Neutrophil (primary cell): ENCODE measurements at regions not wholly inside any gene's neighbourhood (a gene's known extent, or its start where the extent isn't known, plus 50 kb on each side); places are given as distances from the start of the nearest gene placed in this dataset.

ENCODE experiments used
- H3K27ac ChIP-seq: fragments of 200-600 bp; sonication (generic); 2 replicates; pipeline ENCODE4 v1.5.1; 2016; ENCODE audit warnings: mild to moderate bottlenecking, moderate library complexity
- H3K27me3 ChIP-seq: fragments of 200-600 bp; sonication (generic); 2 replicates; pipeline ENCODE4 v1.6.0; 2016; ENCODE audit warnings: mild to moderate bottlenecking
- H3K36me3 ChIP-seq: fragments of 200-600 bp; sonication (generic); 2 replicates; pipeline ENCODE4 v1.5.1; 2017
- H3K4me1 ChIP-seq, 2 experiments: fragments of 200-600 bp in 1 of 2; sonication (generic) in 1 of 2; 1 replicate in 1 of 2; 2 replicates in 1 of 2; pipeline versions ENCODE4 v1.5.1 to v1.6.1; 2013 to 2016; ENCODE audit warnings: low read depth in 1 of 2, low read length in 1 of 2, mild to moderate bottlenecking in 1 of 2, moderate library complexity in 1 of 2; ENCODE audit not compliant: control insufficient read depth in 1 of 2, insufficient read depth in 1 of 2
- H3K4me3 ChIP-seq, 2 experiments: fragments of 200-600 bp in 1 of 2; sonication (generic) in 1 of 2; 1 replicate in 1 of 2; 2 replicates in 1 of 2; pipeline ENCODE4 v1.5.1; 2013 to 2016; ENCODE audit warnings: low read depth in 1 of 2, low read length in 1 of 2, mild to moderate bottlenecking in 1 of 2, moderate library complexity in 1 of 2
- H3K9me3 ChIP-seq: fragments of 200-600 bp; sonication (generic); 2 replicates; pipeline ENCODE4 v1.5.1; 2016
- TF ChIP-seq, protein P1 (sequence below): fragments of 200-600 bp; sonication (generic); IDR thresholded peaks from 2 replicates; pipeline ENCODE4 v1.5.1; 2016; ENCODE audit warnings: antibody characterized with exemption

- H3K4me3 ChIP-seq: no peak overlapping the region
- no peaks in the 10 kb centered on the region for H3K36me3 ChIP-seq
- no peaks in the 10 kb centered on the region for H3K27me3 ChIP-seq
- TF ChIP-seq, protein P1, sequence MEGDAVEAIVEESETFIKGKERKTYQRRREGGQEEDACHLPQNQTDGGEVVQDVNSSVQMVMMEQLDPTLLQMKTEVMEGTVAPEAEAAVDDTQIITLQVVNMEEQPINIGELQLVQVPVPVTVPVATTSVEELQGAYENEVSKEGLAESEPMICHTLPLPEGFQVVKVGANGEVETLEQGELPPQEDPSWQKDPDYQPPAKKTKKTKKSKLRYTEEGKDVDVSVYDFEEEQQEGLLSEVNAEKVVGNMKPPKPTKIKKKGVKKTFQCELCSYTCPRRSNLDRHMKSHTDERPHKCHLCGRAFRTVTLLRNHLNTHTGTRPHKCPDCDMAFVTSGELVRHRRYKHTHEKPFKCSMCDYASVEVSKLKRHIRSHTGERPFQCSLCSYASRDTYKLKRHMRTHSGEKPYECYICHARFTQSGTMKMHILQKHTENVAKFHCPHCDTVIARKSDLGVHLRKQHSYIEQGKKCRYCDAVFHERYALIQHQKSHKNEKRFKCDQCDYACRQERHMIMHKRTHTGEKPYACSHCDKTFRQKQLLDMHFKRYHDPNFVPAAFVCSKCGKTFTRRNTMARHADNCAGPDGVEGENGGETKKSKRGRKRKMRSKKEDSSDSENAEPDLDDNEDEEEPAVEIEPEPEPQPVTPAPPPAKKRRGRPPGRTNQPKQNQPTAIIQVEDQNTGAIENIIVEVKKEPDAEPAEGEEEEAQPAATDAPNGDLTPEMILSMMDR: no peak
- H3K27ac ChIP-seq: no peak overlapping the region
- no peaks in the 10 kb centered on the region for H3K4me1 ChIP-seq
- no peaks in the 10 kb centered on the region for H3K9me3 ChIP-seq
These were observed 833.8 kb downstream of the TBC1D22A start for GRCh38 chr22:47596176-47596690.

- H3K27ac ChIP-seq: no peak overlapping the region
- TF ChIP-seq, protein P1: no peak
- no peak overlapping the region for H3K4me3 ChIP-seq
- H3K9me3 ChIP-seq: no peaks in the 10 kb centered on the region
- H3K4me1 ChIP-seq: no peaks in the 10 kb centered on the region
- no peaks in the 10 kb centered on the region for H3K27me3 ChIP-seq
- H3K36me3 ChIP-seq: no peaks in the 10 kb centered on the region
These were observed 832.5 kb downstream of the TBC1D22A start for GRCh38 chr22:47594836-47595521.

- H3K4me1 ChIP-seq: no peaks in the 10 kb centered on the region
- H3K4me3 ChIP-seq: no peak overlapping the region
- no peaks in the 10 kb centered on the region for H3K9me3 ChIP-seq
- TF ChIP-seq, protein P1: no peak
- no peaks in the 10 kb centered on the region for H3K36me3 ChIP-seq
- H3K27ac ChIP-seq: no peak overlapping the region
- no peaks in the 10 kb centered on the region for H3K27me3 ChIP-seq
These were observed 831.5 kb downstream of the TBC1D22A start for GRCh38 chr22:47593911-47594311.

DNA sequence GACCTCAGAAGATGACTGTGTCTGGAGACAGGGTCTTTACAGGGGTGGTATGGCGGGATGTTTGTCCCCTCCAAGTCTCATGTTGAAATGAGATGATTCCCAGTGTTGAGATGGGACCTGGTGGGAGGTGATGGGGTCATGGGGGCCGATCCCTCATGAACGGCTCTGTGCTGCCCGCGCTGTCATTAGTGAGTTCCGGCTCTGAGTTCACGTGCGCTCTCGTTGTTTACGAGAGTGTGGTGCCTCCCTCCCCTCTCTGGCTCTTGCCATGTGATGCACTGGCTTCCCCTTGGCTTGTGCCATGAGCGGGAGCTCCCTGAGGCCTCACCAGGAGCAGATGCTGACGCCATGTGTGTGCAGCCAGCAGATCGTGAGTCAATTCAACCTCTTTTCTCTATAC, 830.8 kb downstream of the TBC1D22A start:
- H3K9me3 ChIP-seq: no peaks in the 10 kb centered on the region
- H3K27me3 ChIP-seq: no peaks in the 10 kb centered on the region
- no peak overlapping the region for H3K4me3 ChIP-seq
- no peaks in the 10 kb centered on the region for H3K4me1 ChIP-seq
- TF ChIP-seq, protein P1: no peak
- no peak overlapping the region for H3K27ac ChIP-seq
- H3K36me3 ChIP-seq: no peaks in the 10 kb centered on the region

DNA sequence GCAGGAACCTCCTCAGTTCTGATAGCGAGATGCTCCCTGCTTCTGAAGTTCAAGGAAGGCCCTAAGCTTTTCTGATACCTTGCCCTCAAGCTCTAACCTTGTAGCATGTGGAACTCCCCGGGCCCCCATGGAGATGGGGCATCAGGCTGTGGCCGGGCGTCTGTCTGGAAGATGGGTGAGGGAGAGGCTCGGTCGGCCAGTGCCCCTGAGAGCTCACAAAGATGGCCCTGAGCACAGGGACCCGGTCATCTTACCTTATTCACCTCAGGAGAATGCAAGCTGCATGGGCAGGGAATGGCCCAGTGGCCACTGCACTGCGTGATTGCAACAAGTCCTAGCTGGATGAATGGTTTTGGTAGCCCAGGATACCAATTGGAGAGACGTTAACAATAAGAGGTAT, 830.3 kb downstream of the TBC1D22A start:
- H3K9me3 ChIP-seq: no peaks in the 10 kb centered on the region
- no peaks in the 10 kb centered on the region for H3K36me3 ChIP-seq
- H3K27ac ChIP-seq: no peak overlapping the region

More for the DNA sequence above, 830.3 kb downstream of the TBC1D22A start:
- H3K27me3 ChIP-seq: no peaks in the 10 kb centered on the region
- H3K4me1 ChIP-seq: no peaks in the 10 kb centered on the region
- H3K4me3 ChIP-seq: no peak overlapping the region
- TF ChIP-seq, protein P1: no peak
